ENCODE measurements at regions not wholly inside any gene's neighbourhood (a gene's known extent, or its start where the extent isn't known, plus 50 kb on each side); places are given as distances from the start of the nearest gene placed in this dataset.

- intact Hi-C loops (cut with DNase I; ENCODE audit: low total_unique reads) = no loop called here
- Histone ChIP-seq H3K27me3 (no peaks in the 10 kb centered on the region), H3K27ac (no peak overlapping the region), H3K4me1 (no peaks in the 10 kb centered on the region), H3K36me3 (no peaks in the 10 kb centered on the region), H3K4me3 (no peak overlapping the region), H3K9me3 (no peaks in the 10 kb centered on the region)
- TF ChIP-seq POLR2A (IDR thresholded peaks at IDR 0.05) = no peak
- TF ChIP-seq POLR2AphosphoS5 (IDR thresholded peaks at IDR 0.05) = no peak
- TF ChIP-seq, protein P1, sequence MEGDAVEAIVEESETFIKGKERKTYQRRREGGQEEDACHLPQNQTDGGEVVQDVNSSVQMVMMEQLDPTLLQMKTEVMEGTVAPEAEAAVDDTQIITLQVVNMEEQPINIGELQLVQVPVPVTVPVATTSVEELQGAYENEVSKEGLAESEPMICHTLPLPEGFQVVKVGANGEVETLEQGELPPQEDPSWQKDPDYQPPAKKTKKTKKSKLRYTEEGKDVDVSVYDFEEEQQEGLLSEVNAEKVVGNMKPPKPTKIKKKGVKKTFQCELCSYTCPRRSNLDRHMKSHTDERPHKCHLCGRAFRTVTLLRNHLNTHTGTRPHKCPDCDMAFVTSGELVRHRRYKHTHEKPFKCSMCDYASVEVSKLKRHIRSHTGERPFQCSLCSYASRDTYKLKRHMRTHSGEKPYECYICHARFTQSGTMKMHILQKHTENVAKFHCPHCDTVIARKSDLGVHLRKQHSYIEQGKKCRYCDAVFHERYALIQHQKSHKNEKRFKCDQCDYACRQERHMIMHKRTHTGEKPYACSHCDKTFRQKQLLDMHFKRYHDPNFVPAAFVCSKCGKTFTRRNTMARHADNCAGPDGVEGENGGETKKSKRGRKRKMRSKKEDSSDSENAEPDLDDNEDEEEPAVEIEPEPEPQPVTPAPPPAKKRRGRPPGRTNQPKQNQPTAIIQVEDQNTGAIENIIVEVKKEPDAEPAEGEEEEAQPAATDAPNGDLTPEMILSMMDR (IDR thresholded peaks at IDR 0.05) = no peak
- no peak for DNase-seq (ENCODE audit: low spot score in 2 of 2)
These were observed 670.4 kb downstream of the ADCYAP1 start for GRCh38 chr18:1575084-1575483.

DNA sequence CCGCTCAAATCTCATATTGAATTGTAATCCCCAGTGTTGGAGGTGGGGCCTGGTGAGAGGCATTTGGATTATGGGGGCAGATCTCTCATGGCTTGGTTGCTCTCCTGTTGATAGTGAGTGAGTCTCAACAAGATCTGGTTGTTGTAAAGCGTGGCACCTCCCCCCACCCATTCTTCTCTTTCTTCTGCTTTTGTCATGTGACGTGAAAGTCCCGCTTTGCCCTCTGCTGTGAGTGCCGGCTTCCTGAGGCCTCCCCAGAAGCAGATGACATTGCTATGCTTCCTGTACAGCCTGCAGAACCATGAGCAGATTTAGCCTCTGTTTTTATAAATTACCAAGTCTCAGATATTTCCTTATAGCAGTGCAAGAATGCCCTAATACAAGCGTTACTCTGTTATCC is 673.8 kb downstream of the ADCYAP1 start:
- no peak overlapping the region for H3K27ac ChIP-seq
- DNase-seq (ENCODE audit: low spot score in 2 of 2) = no peak
- no peaks in the 10 kb centered on the region for H3K36me3 ChIP-seq
- TF ChIP-seq POLR2A (IDR thresholded peaks at IDR 0.05) = no peak
- no peak for TF ChIP-seq POLR2AphosphoS5 (IDR thresholded peaks at IDR 0.05)
- TF ChIP-seq, protein P1 (IDR thresholded peaks at IDR 0.05) = no peak
- H3K4me3 ChIP-seq = no peak overlapping the region
- H3K9me3 ChIP-seq = no peaks in the 10 kb centered on the region
- intact Hi-C loops (cut with DNase I; ENCODE audit: low total_unique reads) = no loop called here
- no peaks in the 10 kb centered on the region for H3K4me1 ChIP-seq
- H3K27me3 ChIP-seq = no peaks in the 10 kb centered on the region

DNA sequence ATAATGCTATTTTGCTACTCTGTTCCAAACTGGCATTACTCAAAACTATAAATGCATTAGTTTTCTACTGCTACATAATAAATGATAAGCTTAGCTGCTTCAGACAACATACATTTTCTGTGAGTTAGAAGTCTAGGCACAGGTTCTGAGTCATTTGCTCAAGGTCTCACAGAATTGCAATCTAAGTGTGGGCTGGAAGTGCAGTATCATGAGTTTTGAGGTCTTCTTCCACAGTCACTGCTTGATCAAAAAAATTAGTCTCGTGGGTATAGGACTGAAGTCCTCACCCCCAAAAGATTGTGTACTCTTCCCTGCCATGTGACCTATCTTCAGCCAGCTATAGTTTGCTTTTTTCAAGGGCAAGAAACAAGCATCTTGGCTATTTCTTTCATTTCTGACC is 676.9 kb downstream of the ADCYAP1 start:
- Histone ChIP-seq H3K4me3 (no peak overlapping the region), H3K4me1 (no peaks in the 10 kb centered on the region), H3K27ac (no peak overlapping the region), H3K27me3 (no peaks in the 10 kb centered on the region), H3K36me3 (no peaks in the 10 kb centered on the region), H3K9me3 (no peaks in the 10 kb centered on the region)
- no peak for DNase-seq (ENCODE audit: low spot score in 2 of 2)
- intact Hi-C loops (cut with DNase I; ENCODE audit: low total_unique reads) = loop anchor here (5.0 kb wide), 1 partner anchor 431 kb away; no protein-coding TSS in a partner anchor
- TF ChIP-seq, protein P1 (IDR thresholded peaks at IDR 0.05) = no peak
- TF ChIP-seq POLR2AphosphoS5 (IDR thresholded peaks at IDR 0.05) (no peak), POLR2A (IDR thresholded peaks at IDR 0.05) (no peak)

DNA sequence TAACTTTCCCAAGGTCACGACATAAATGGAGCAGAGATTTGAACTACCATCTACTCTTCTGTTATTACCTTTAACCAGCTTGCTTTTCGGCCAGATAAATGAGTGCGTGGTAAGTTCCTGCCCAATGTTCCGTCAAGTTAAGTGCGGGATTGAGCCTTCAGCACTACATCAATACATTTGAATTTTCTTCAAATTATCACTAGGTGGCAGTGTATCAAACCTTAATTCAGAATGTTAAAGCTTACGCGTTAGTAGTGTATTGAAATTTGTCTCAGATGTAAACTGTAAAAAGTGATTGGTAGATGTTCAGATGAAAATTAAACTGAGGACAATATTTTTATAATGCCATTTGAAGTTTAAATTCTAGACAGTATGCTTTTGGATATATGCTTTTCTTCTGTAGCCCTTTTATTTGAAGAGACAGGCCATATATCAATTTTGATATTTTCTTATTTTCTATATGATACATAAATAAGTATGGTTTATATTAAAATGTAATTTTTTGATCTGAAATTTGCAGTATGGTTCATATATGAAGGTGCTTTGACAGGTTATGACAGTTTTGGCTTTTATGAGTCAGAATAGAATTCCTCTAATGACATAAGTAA is 681.3 kb downstream of the ADCYAP1 start:
- Histone ChIP-seq H3K36me3 (no peaks in the 10 kb centered on the region), H3K27ac (no peak overlapping the region), H3K4me3 (no peak overlapping the region), H3K9me3 (no peaks in the 10 kb centered on the region), H3K4me1 (no peaks in the 10 kb centered on the region), H3K27me3 (no peaks in the 10 kb centered on the region)
- TF ChIP-seq, protein P1 (IDR thresholded peaks at IDR 0.05) = peak in 2 of 3 donors; percentile 11 to 36
- TF ChIP-seq POLR2A (IDR thresholded peaks at IDR 0.05) (no peak), POLR2AphosphoS5 (IDR thresholded peaks at IDR 0.05) (no peak)
- intact Hi-C loops (cut with DNase I; ENCODE audit: low total_unique reads) = no loop called here
- DNase-seq (ENCODE audit: low spot score in 2 of 2) = no peak

DNA sequence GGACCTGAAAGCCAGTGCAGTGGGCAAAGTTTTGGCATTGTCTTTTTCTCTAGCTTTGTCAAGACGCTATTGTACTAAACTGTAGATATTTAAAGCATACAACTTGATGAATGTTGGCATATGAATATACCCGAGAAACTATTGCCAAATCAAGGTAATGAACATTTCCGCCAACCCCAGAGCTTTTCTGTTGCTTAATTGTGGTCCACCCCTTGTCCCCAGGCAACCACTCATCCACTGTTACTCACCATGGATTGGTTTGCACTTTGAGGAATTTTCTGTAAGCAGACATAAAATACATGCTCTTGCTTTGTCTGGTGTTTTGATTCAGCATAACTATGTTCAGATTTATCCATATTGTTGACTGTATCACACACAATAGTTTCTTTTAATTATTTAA is 688.4 kb downstream of the ADCYAP1 start:
- Histone ChIP-seq H3K4me1 (no peaks in the 10 kb centered on the region), H3K27me3 (no peaks in the 10 kb centered on the region), H3K4me3 (no peak overlapping the region), H3K36me3 (no peaks in the 10 kb centered on the region), H3K27ac (no peak overlapping the region), H3K9me3 (no peaks in the 10 kb centered on the region)
- intact Hi-C loops (cut with DNase I; ENCODE audit: low total_unique reads) = no loop called here
- TF ChIP-seq POLR2AphosphoS5 (IDR thresholded peaks at IDR 0.05) (no peak), POLR2A (IDR thresholded peaks at IDR 0.05) (no peak)
- TF ChIP-seq, protein P1 (IDR thresholded peaks at IDR 0.05) = no peak
- no peak for DNase-seq (ENCODE audit: low spot score in 2 of 2)

All from breast epithelium (tissue), 4 donors.